ENCODE measurements at regions not wholly inside any gene's neighbourhood (a gene's known extent, or its start where the extent isn't known, plus 50 kb on each side); places are given as distances from the start of the nearest gene placed in this dataset.
"Not testable (repeated sequence)": the region's sequence is repeated elsewhere in the genome, so short reads cannot be mapped to it uniquely, and the experiment has no call there.

DNA sequence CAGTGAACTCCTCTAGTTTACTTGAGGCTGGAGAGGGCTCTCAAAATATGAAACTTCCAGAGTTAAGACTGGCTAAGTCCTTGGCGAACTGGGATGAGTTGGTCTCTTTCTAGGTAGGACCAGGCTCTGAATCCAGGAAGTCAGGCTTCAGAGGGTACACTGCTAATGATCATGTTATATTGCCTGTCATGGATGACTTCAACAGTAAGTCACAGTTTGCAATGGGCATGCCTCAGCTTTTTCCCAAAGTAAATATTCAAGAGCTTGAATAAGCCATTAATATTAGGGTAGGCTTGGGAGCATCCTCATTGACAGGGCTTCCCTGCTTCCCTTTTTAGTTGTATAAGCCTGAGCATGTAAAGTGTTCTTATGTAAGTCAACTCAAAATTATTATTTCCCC lies 61.7 kb upstream of the PTHLH start:
- Histone ChIP-seq H3K4me1 (ENCODE audit: insufficient read depth) (peaks cover 31% of the 10 kb centered on the region), H3K4me2 (ENCODE audit: unreplicated experiment) (no peak overlapping the region), H3F3A (ENCODE audit: insufficient read depth) (peaks cover 7% of the 10 kb centered on the region), H3K36me3 (ENCODE audit: low read depth) (no peaks in the 10 kb centered on the region), H2AFZ (peak overlapping the region; percentile 8; the same call in 1 of the 2 replicates), H3K27me3 (replicated peaks; ENCODE audit: insufficient read depth) (no peaks in the 10 kb centered on the region), H3K27ac (peak overlapping the region; percentile 93; the same call in 1 of the 2 replicates), H3K4me3 (no peak overlapping the region), H4K20me1 (ENCODE audit: insufficient read depth) (no peaks in the 10 kb centered on the region), H3K9me2 (ENCODE audit: insufficient read depth) (no peaks in the 10 kb centered on the region), H3K9me3 (ENCODE audit: low read depth) (no peaks in the 10 kb centered on the region), H3K9ac (no peak overlapping the region), H3K79me2 (ENCODE audit: insufficient read depth) (no peaks in the 10 kb centered on the region)
- 96% methylated on average over 1 of the region's 1 CpG for WGBS, 2 experiments (ENCODE audit: low coverage in 1 of 2, low lambda C conversion rate in 2 of 2, missing lambda C conversion rate in 2 of 2)
- no peak for TF ChIP-seq EZH2 (IDR thresholded peaks at IDR 0.05; ENCODE audit: insufficient read depth, poor library complexity, severe bottlenecking)
- no peak for TF ChIP-seq EZH2phosphoT487 (IDR thresholded peaks at IDR 0.05; ENCODE audit: insufficient read depth, low read depth)
- in situ Hi-C loops (cut with MboI): no loop called here
- no peak for DNase-seq

DNA sequence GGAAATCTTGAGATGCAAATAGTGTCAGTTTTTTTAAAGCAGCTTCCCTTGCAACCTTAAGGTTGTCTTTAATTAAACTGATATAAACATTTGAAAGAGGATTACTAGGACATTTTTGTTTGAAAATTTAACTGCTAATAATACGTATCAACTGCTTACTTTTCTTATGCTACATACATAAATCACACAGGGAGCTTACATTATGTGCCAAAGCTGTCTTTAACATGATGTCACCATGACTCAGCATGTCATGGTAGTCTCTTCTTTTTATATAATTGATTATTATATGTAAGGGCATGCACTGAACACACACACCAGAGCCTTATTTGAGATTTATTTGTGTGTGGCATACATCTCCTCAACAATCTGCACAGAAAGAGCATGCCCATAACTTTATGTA lies 63.0 kb upstream of the PTHLH start:
- Histone ChIP-seq H3K27me3 (replicated peaks; ENCODE audit: insufficient read depth) (no peaks in the 10 kb centered on the region), H3K4me1 (ENCODE audit: insufficient read depth) (peaks cover 31% of the 10 kb centered on the region), H3K79me2 (ENCODE audit: insufficient read depth) (no peaks in the 10 kb centered on the region), H3K27ac (no peak overlapping the region), H3K4me3 (no peak overlapping the region), H3K4me2 (ENCODE audit: unreplicated experiment) (no peak overlapping the region), H4K20me1 (ENCODE audit: insufficient read depth) (no peaks in the 10 kb centered on the region), H3F3A (ENCODE audit: insufficient read depth) (peaks cover 7% of the 10 kb centered on the region), H3K9me3 (ENCODE audit: low read depth) (no peaks in the 10 kb centered on the region), H3K36me3 (ENCODE audit: low read depth) (no peaks in the 10 kb centered on the region), H3K9ac (no peak overlapping the region), H2AFZ (no peak overlapping the region), H3K9me2 (ENCODE audit: insufficient read depth) (no peaks in the 10 kb centered on the region)
- TF ChIP-seq EZH2phosphoT487 (IDR thresholded peaks at IDR 0.05; ENCODE audit: insufficient read depth, low read depth) (no peak), EZH2 (IDR thresholded peaks at IDR 0.05; ENCODE audit: insufficient read depth, poor library complexity, severe bottlenecking) (no peak)
- in situ Hi-C loops (cut with MboI): no loop called here
- DNase-seq: peak; percentile 72
- WGBS, 2 experiments (ENCODE audit: low coverage in 1 of 2, low lambda C conversion rate in 2 of 2, missing lambda C conversion rate in 2 of 2): 9 to 10% methylated on average over 1 of the region's 1 CpG

DNA sequence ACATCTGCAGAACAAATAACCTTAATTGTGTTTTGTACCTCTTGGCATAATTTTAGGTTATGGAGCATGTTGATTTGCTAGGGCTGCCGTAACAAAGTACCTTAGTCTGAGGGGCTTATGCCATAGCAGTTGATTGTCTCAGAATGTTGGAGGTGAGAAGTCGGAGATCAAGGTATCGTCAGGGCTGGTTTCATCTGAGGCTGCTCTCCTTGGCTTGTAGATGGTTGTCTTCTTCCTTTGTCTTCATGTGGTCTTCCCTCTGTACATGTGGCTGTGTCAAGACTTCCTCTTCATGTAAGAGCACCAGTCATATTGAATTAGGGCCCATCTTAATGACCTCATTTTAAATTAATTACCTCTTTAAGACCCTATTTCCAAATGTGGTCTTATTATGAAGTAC lies 64.4 kb upstream of the PTHLH start:
- in situ Hi-C loops (cut with MboI): no loop called here
- TF ChIP-seq EZH2phosphoT487 (IDR thresholded peaks at IDR 0.05; ENCODE audit: insufficient read depth, low read depth): no peak
- no peak for TF ChIP-seq EZH2 (IDR thresholded peaks at IDR 0.05; ENCODE audit: insufficient read depth, poor library complexity, severe bottlenecking)
- no peaks in the 10 kb centered on the region for H3K9me2 ChIP-seq (ENCODE audit: insufficient read depth)
- no peak overlapping the region for H2AFZ ChIP-seq
- H3K4me2 ChIP-seq (ENCODE audit: unreplicated experiment): no peak overlapping the region
- peaks cover 7% of the 10 kb centered on the region for H3F3A ChIP-seq (ENCODE audit: insufficient read depth)
- H3K27ac ChIP-seq: no peak overlapping the region
- no peaks in the 10 kb centered on the region for H3K36me3 ChIP-seq (ENCODE audit: low read depth)
- peaks cover 31% of the 10 kb centered on the region for H3K4me1 ChIP-seq (ENCODE audit: insufficient read depth)
- no peak for DNase-seq
- no peak overlapping the region for H3K9ac ChIP-seq
- no peaks in the 10 kb centered on the region for H3K27me3 ChIP-seq (replicated peaks; ENCODE audit: insufficient read depth)
- no peaks in the 10 kb centered on the region for H3K9me3 ChIP-seq (ENCODE audit: low read depth)
- no peak overlapping the region for H3K4me3 ChIP-seq
- no peaks in the 10 kb centered on the region for H3K79me2 ChIP-seq (ENCODE audit: insufficient read depth)
- no peaks in the 10 kb centered on the region for H4K20me1 ChIP-seq (ENCODE audit: insufficient read depth)
- 96 to 97% methylated on average over 3 of the region's 3 CpGs for WGBS, 2 experiments (ENCODE audit: low coverage in 1 of 2, low lambda C conversion rate in 2 of 2, missing lambda C conversion rate in 2 of 2)

DNA sequence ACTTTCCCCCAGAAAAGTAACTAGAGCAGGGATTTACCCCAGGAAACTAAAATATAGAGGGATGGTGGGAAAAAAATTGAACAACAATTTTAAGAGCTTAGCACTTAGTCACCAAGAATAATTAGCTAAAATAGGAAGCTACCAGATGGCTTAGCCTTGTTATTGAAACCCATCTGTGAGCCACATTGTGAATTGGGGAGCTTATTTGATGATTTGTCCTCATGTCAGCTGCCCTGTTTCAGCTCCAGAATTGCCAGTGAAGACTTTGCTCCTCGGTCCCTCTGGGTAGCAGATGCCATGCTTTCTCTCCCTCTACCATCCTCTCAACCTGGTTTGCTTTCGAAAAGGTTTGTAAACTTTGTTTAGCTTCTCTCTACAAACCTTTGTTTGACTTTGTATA lies 67.7 kb upstream of the PTHLH start:
- in situ Hi-C loops (cut with MboI): no loop called here
- Histone ChIP-seq H3K4me2 (ENCODE audit: unreplicated experiment) (no peak overlapping the region), H4K20me1 (ENCODE audit: insufficient read depth) (no peaks in the 10 kb centered on the region), H3K27ac (no peak overlapping the region), H3K4me3 (no peak overlapping the region), H3K4me1 (ENCODE audit: insufficient read depth) (peaks cover 7% of the 10 kb centered on the region), H3K27me3 (replicated peaks; ENCODE audit: insufficient read depth) (no peaks in the 10 kb centered on the region), H3K9me3 (ENCODE audit: low read depth) (no peaks in the 10 kb centered on the region), H3K9ac (no peak overlapping the region), H3F3A (ENCODE audit: insufficient read depth) (no peaks in the 10 kb centered on the region), H3K36me3 (ENCODE audit: low read depth) (no peaks in the 10 kb centered on the region), H3K9me2 (ENCODE audit: insufficient read depth) (no peaks in the 10 kb centered on the region), H3K79me2 (ENCODE audit: insufficient read depth) (no peaks in the 10 kb centered on the region), H2AFZ (no peak overlapping the region)
- 46 to 58% methylated on average over 2 of the region's 2 CpGs for WGBS, 2 experiments (ENCODE audit: low coverage in 1 of 2, low lambda C conversion rate in 2 of 2, missing lambda C conversion rate in 2 of 2)
- TF ChIP-seq EZH2 (IDR thresholded peaks at IDR 0.05; ENCODE audit: insufficient read depth, poor library complexity, severe bottlenecking) (no peak), EZH2phosphoT487 (IDR thresholded peaks at IDR 0.05; ENCODE audit: insufficient read depth, low read depth) (no peak)
- DNase-seq: no peak

DNA sequence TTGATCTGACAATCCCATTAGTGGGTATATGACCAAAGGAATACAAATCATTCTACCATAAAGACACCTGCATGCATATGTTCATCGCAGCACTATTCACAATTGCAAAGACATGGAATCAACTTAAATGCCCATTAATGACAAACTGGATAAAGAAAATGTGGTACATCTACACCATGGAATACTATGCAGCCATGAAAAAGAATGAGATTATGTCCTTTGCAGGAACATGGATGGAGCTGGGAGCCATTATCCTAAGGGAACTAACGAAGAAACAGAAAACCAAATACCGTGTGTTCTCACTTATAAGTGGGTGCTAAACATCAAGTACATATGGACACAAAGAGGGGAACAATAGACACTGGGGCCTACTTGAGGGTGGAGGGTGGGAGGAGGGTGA lies 74.1 kb upstream of the PTHLH start:
- H3K27ac ChIP-seq; H3K27me3 ChIP-seq (replicated peaks; ENCODE audit: insufficient read depth); H3K36me3 ChIP-seq (ENCODE audit: low read depth); H3K9me3 ChIP-seq (ENCODE audit: low read depth); H3K9ac ChIP-seq; H3K9me2 ChIP-seq (ENCODE audit: insufficient read depth); H3K4me2 ChIP-seq (ENCODE audit: unreplicated experiment); H3K79me2 ChIP-seq (ENCODE audit: insufficient read depth); H3F3A ChIP-seq (ENCODE audit: insufficient read depth); H3K4me3 ChIP-seq; H4K20me1 ChIP-seq (ENCODE audit: insufficient read depth); DNase-seq; H2AFZ ChIP-seq; in situ Hi-C loops (cut with MboI); H3K4me1 ChIP-seq (ENCODE audit: insufficient read depth): not testable (repeated sequence)
- WGBS, 2 experiments (ENCODE audit: low coverage in 1 of 2, low lambda C conversion rate in 2 of 2, missing lambda C conversion rate in 2 of 2): 46 to 59% methylated on average over 3 of the region's 3 CpGs

All from GM23248 (cell line).